ENCODE measurements at regions not wholly inside any gene's neighbourhood (a gene's known extent, or its start where the extent isn't known, plus 50 kb on each side); places are given as distances from the start of the nearest gene placed in this dataset.

GRCh38 chr1:194533641-194534040 lies 1347.2 kb upstream of the B3GALT2 start:
- TF ChIP-seq CTCF (IDR thresholded peaks at IDR 0.05) = no peak
- no peak for TF ChIP-seq ZFX (IDR thresholded peaks at IDR 0.05; ENCODE audit: borderline replicate concordance)

Measured in 22Rv1 (cell line).